NT2/D1 (cell line): ENCODE measurements at regions not wholly inside any gene's neighbourhood (a gene's known extent, or its start where the extent isn't known, plus 50 kb on each side); places are given as distances from the start of the nearest gene placed in this dataset.
"Not testable (repeated sequence)": the region's sequence is repeated elsewhere in the genome, so short reads cannot be mapped to it uniquely, and the experiment has no call there.

Experiments used
- DNase-seq: peaks from one replicate; pipeline ENCODE4 v3.0.0-alpha.2; 2011; ENCODE audit warnings: low read depth, low spot score
- H3K27me3 ChIP-seq: 2 replicates; pipeline ENCODE4 v1.6.0; 2011; ENCODE audit warnings: mild to moderate bottlenecking; ENCODE audit not compliant: insufficient read length, insufficient read depth
- H3K36me3 ChIP-seq: 2 replicates; pipeline ENCODE4 v1.6.1; 2011; ENCODE audit warnings: mild to moderate bottlenecking, low read length, mixed read lengths; ENCODE audit not compliant: insufficient read depth, insufficient read length
- H3K4me1 ChIP-seq: 2 replicates; pipeline ENCODE4 v1.5.1; 2011; ENCODE audit not compliant: insufficient read depth, insufficient read length
- H3K4me3 ChIP-seq: 2 replicates; pipeline ENCODE4 v1.5.1; 2011; ENCODE audit warnings: low read depth; ENCODE audit not compliant: insufficient read length
- H3K9ac ChIP-seq: 2 replicates; pipeline ENCODE4 v1.6.0; 2011; ENCODE audit warnings: low read depth; ENCODE audit not compliant: insufficient read length
- H3K9me3 ChIP-seq: 2 replicates; pipeline ENCODE4 v1.5.1; 2011; ENCODE audit warnings: mild to moderate bottlenecking, low read length; ENCODE audit not compliant: insufficient read depth
- SUZ12 ChIP-seq: IDR thresholded peaks from 2 replicates; pipeline ENCODE4 v1.6.1; 2011; ENCODE audit not compliant: insufficient read length, insufficient read depth; ENCODE audit errors: extremely low read depth
- YY1 ChIP-seq: IDR thresholded peaks from 2 replicates; pipeline ENCODE4 v1.6.1; 2011; ENCODE audit not compliant: insufficient read length, insufficient read depth
- ZNF274 ChIP-seq: IDR thresholded peaks from 2 replicates; pipeline ENCODE4 v1.6.1; 2011; ENCODE audit warnings: mild to moderate bottlenecking, low read depth, low read length

- no peaks in the 10 kb centered on the region for H3K4me1 ChIP-seq
- no peak overlapping the region for H3K9ac ChIP-seq
- DNase-seq: no peak
- TF ChIP-seq ZNF274: no peak
- TF ChIP-seq YY1: no peak
- TF ChIP-seq SUZ12: no peak
- no peaks in the 10 kb centered on the region for H3K27me3 ChIP-seq
- H3K4me3 ChIP-seq: no peak overlapping the region
- no peaks in the 10 kb centered on the region for H3K36me3 ChIP-seq
- H3K9me3 ChIP-seq: no peaks in the 10 kb centered on the region
Measured at GRCh38 chr2:186346216-186346615, 139.8 kb upstream of the ZC3H15 start.

- Histone ChIP-seq H3K9me3 (no peaks in the 10 kb centered on the region), H3K27me3 (no peaks in the 10 kb centered on the region), H3K4me3 (no peak overlapping the region), H3K9ac (no peak overlapping the region), H3K4me1 (no peaks in the 10 kb centered on the region), H3K36me3 (no peaks in the 10 kb centered on the region)
- no peak for DNase-seq
- no peak for TF ChIP-seq SUZ12
- TF ChIP-seq YY1: no peak
- TF ChIP-seq ZNF274: no peak
Measured at GRCh38 chr2:186347472-186347871, 138.6 kb upstream of the ZC3H15 start.

GRCh38 chr2:186348200-186348599 is 137.9 kb upstream of the ZC3H15 start:
- H3K9ac ChIP-seq: no peak overlapping the region
- TF ChIP-seq ZNF274: no peak
- no peak for TF ChIP-seq SUZ12
- TF ChIP-seq YY1: no peak

GRCh38 chr2:186349508-186349907 is 136.6 kb upstream of the ZC3H15 start:
- Histone ChIP-seq H3K27me3 (no peaks in the 10 kb centered on the region), H3K9ac (no peak overlapping the region), H3K36me3 (no peaks in the 10 kb centered on the region), H3K9me3 (peaks cover 16% of the 10 kb centered on the region; the same call in 1 of the 2 replicates), H3K4me1 (no peaks in the 10 kb centered on the region), H3K4me3 (no peak overlapping the region)
- no peak for DNase-seq
- TF ChIP-seq YY1 (no peak), SUZ12 (no peak), ZNF274 (no peak)

More at GRCh38 chr2:186348200-186348599, 137.9 kb upstream of the ZC3H15 start:
- Histone ChIP-seq H3K36me3 (no peaks in the 10 kb centered on the region), H3K9me3 (peaks cover 3% of the 10 kb centered on the region; the same call in 1 of the 2 replicates), H3K4me3 (no peak overlapping the region), H3K4me1 (no peaks in the 10 kb centered on the region), H3K27me3 (no peaks in the 10 kb centered on the region)
- no peak for DNase-seq

- not testable (repeated sequence) for DNase-seq, H3K36me3 ChIP-seq, H3K4me3 ChIP-seq, H3K4me1 ChIP-seq, H3K27me3 ChIP-seq, H3K9ac ChIP-seq
- peaks cover 18% of the 10 kb centered on the region; the same call in 1 of the 2 replicates for H3K9me3 ChIP-seq
Measured at GRCh38 chr2:186354160-186354559, 131.9 kb upstream of the ZC3H15 start.

GRCh38 chr2:186365406-186365805 is 120.7 kb upstream of the ZC3H15 start:
- TF ChIP-seq YY1: no peak
- no peak for TF ChIP-seq ZNF274
- TF ChIP-seq SUZ12: no peak
- H3K27me3 ChIP-seq: no peaks in the 10 kb centered on the region
- DNase-seq: no peak
- no peaks in the 10 kb centered on the region for H3K9me3 ChIP-seq
- no peak overlapping the region for H3K9ac ChIP-seq
- no peak overlapping the region for H3K4me3 ChIP-seq
- H3K4me1 ChIP-seq: no peaks in the 10 kb centered on the region
- H3K36me3 ChIP-seq: no peaks in the 10 kb centered on the region

GRCh38 chr2:186379052-186379451 is 107.0 kb upstream of the ZC3H15 start:
- Histone ChIP-seq H3K36me3 (no peaks in the 10 kb centered on the region), H3K27me3 (no peaks in the 10 kb centered on the region), H3K9me3 (peaks cover 5% of the 10 kb centered on the region; the same call in 1 of the 2 replicates), H3K9ac (no peak overlapping the region), H3K4me1 (no peaks in the 10 kb centered on the region), H3K4me3 (no peak overlapping the region)
- TF ChIP-seq ZNF274: no peak
- TF ChIP-seq SUZ12: no peak
- TF ChIP-seq YY1: no peak
- DNase-seq: no peak

GRCh38 chr2:186380805-186381204 is 105.3 kb upstream of the ZC3H15 start:
- Histone ChIP-seq H3K27me3 (no peaks in the 10 kb centered on the region), H3K4me1 (no peaks in the 10 kb centered on the region), H3K36me3 (no peaks in the 10 kb centered on the region), H3K4me3 (no peak overlapping the region), H3K9me3 (peaks cover 17% of the 10 kb centered on the region), H3K9ac (no peak overlapping the region)
- no peak for DNase-seq
- no peak for TF ChIP-seq ZNF274
- no peak for TF ChIP-seq YY1
